IMR-90 (cell line): ENCODE measurements at regions not wholly inside any gene's neighbourhood (a gene's known extent, or its start where the extent isn't known, plus 50 kb on each side); places are given as distances from the start of the nearest gene placed in this dataset.

Experiments used
- ATAC-seq: fragments of 200-7000 bp; cut with Tn5 transposase; 2 replicates; pipeline ENCODE4 v1.9.1; 2020; ENCODE audit warnings: low read depth, mild to moderate bottlenecking, moderate library complexity
- BruUV-seq: library from RNA; stranded (reverse); fragments of 400-500 nt; replicated peaks from 2 replicates; lab custom pipeline; 2021; lab: Mats Ljungman, UMichigan
- CTCF ChIA-PET: fragments of 300-600 bp; formaldehyde crosslinking; extraction: SDS; loops from one replicate; lab custom pipeline; 2021; ENCODE audit warnings: antibody characterized with exemption; lab: Yijun Ruan, JAX
- POLR2A ChIA-PET: fragments of 300-600 bp; sonication (Branson Sonifier 250); formaldehyde crosslinking; loops from one replicate; lab custom pipeline; 2022; ENCODE audit warnings: antibody characterized with exemption; ENCODE audit not compliant: unreplicated experiment; lab: Charles Lee
- DNase-seq: peaks from one replicate; pipeline ENCODE4 v3.0.0; 2013
- H2AFZ ChIP-seq: replicated peaks from 2 replicates; pipeline ENCODE3; 2013; ENCODE audit warnings: low read length, mild to moderate bottlenecking; ENCODE audit not compliant: poor library complexity
- H2AK5ac ChIP-seq: 2 replicates; pipeline ENCODE4 v1.6.1; 2013; ENCODE audit warnings: low read depth, low read length, inconsistent platforms
- H2AK9ac ChIP-seq: replicated peaks from 2 replicates; pipeline ENCODE3; 2013; ENCODE audit warnings: mild to moderate bottlenecking, low read depth, low read length, moderate library complexity; ENCODE audit not compliant: poor library complexity
- H2BK120ac ChIP-seq: 2 replicates; pipeline ENCODE4 v1.6.1; 2013; ENCODE audit warnings: low read depth, low read length, inconsistent platforms
- H2BK15ac ChIP-seq: 3 replicates; pipeline ENCODE4 v1.6.1; 2013; ENCODE audit warnings: low read depth, low read length, inconsistent platforms
- H2BK20ac ChIP-seq: 2 replicates; pipeline ENCODE4 v1.6.1; 2013; ENCODE audit warnings: low read depth, mild to moderate bottlenecking, inconsistent platforms, low read length, moderate library complexity
- H2BK5ac ChIP-seq: 2 replicates; pipeline ENCODE4 v1.6.1; 2013; ENCODE audit warnings: mild to moderate bottlenecking, low read depth, low read length, inconsistent platforms; ENCODE audit not compliant: poor library complexity, severe bottlenecking
- H3K14ac ChIP-seq: replicated peaks from 2 replicates; pipeline ENCODE4 v1.6.1; 2013; ENCODE audit warnings: low read depth, low read length, inconsistent platforms
- H3K18ac ChIP-seq: 2 replicates; pipeline ENCODE4 v1.6.1; 2013; ENCODE audit warnings: low read depth, low read length, control low read depth
- H3K23ac ChIP-seq: 2 replicates; pipeline ENCODE4 v1.6.1; 2013; ENCODE audit warnings: low read depth, low read length, inconsistent platforms
- H3K27ac ChIP-seq: 2 replicates; pipeline ENCODE4 v1.5.1; 2013; ENCODE audit warnings: mild to moderate bottlenecking, control low read depth, low read length; ENCODE audit not compliant: insufficient read depth
- H3K27me3 ChIP-seq: 2 replicates; pipeline ENCODE4 v1.6.1; 2013; ENCODE audit warnings: low read length; ENCODE audit not compliant: control insufficient read depth, insufficient read depth
- H3K36me3 ChIP-seq: 2 replicates; pipeline ENCODE4 v1.6.1; 2013; ENCODE audit warnings: low read length, mixed read lengths; ENCODE audit not compliant: control insufficient read depth, insufficient read depth
- H3K4ac ChIP-seq: 2 replicates; pipeline ENCODE4 v1.6.1; 2013; ENCODE audit warnings: low read depth, low read length, inconsistent platforms
- H3K4me1 ChIP-seq: 2 replicates; pipeline ENCODE4 v1.6.1; 2013; ENCODE audit warnings: low read length, mixed read lengths; ENCODE audit not compliant: control insufficient read depth, insufficient read depth
- H3K4me2 ChIP-seq: 2 replicates; pipeline ENCODE4 v1.6.1; 2013; ENCODE audit warnings: low read depth, mild to moderate bottlenecking, control low read depth, low read length, moderate library complexity
- H3K4me3 ChIP-seq: 2 replicates; pipeline ENCODE4 v1.5.1; 2013; ENCODE audit warnings: low read depth, mild to moderate bottlenecking, control low read depth, low read length, moderate library complexity; ENCODE audit not compliant: insufficient read depth
- H3K56ac ChIP-seq: 2 replicates; pipeline ENCODE4 v1.6.1; 2013; ENCODE audit warnings: low read length, inconsistent platforms; ENCODE audit not compliant: insufficient read depth; ENCODE audit errors: extremely low read depth
- H3K79me1 ChIP-seq, 2 experiments: 2 replicates each; pipeline ENCODE4 v1.6.1; 2013; ENCODE audit warnings: low read length in 2 of 2, inconsistent platforms in 1 of 2, low read depth in 1 of 2
- H3K9ac ChIP-seq: 2 replicates; pipeline ENCODE4 v1.6.1; 2013; ENCODE audit warnings: low read depth, low read length, control low read depth
- H3K9me1 ChIP-seq: 2 replicates; pipeline ENCODE4 v1.6.1; 2013; ENCODE audit warnings: low read length, inconsistent platforms; ENCODE audit not compliant: insufficient read depth
- H3K9me3 ChIP-seq: 2 replicates; pipeline ENCODE4 v1.6.1; 2013; ENCODE audit warnings: low read length; ENCODE audit not compliant: control insufficient read depth, insufficient read depth
- H4K20me1 ChIP-seq: 2 replicates; pipeline ENCODE4 v1.6.1; 2013; ENCODE audit warnings: low read length, inconsistent platforms; ENCODE audit not compliant: insufficient read depth
- H4K5ac ChIP-seq: 2 replicates; pipeline ENCODE4 v1.6.1; 2013; ENCODE audit warnings: mild to moderate bottlenecking, low read depth, low read length, control low read depth
- H4K8ac ChIP-seq, 2 experiments: 2 replicates each; pipeline ENCODE4 v1.6.1; 2013; ENCODE audit warnings: low read depth in 2 of 2, low read length in 2 of 2, control low read depth in 1 of 2, inconsistent platforms in 1 of 2
- H4K91ac ChIP-seq: 2 replicates; pipeline ENCODE4 v1.6.1; 2013; ENCODE audit warnings: low read depth, low read length, inconsistent platforms; ENCODE audit not compliant: insufficient read depth
- BHLHE40 ChIP-seq: fragments of 150-350 bp; IDR thresholded peaks from 2 replicates; pipeline ENCODE4 v1.6.1; 2016; ENCODE audit warnings: mild to moderate bottlenecking, low read depth, low read length
- CEBPB ChIP-seq: IDR thresholded peaks from 2 replicates; pipeline ENCODE4 v1.6.1; 2012; ENCODE audit warnings: low read depth, low read length, improper control_type of control experiment
- CHD1 ChIP-seq: IDR thresholded peaks from 2 replicates; pipeline ENCODE4 v1.6.1; 2012; ENCODE audit warnings: low read depth, low read length, improper control_type of control experiment
- CTCF ChIP-seq: conservative IDR thresholded peaks from 2 replicates; pipeline ENCODE4 v1.5.1; 2012; ENCODE audit warnings: mild to moderate bottlenecking, low read depth, low read length, improper control_type of control experiment
- ELK1 ChIP-seq: fragments of 150-350 bp; IDR thresholded peaks from 2 replicates; pipeline ENCODE4 v1.6.1; 2016; ENCODE audit warnings: low read depth, mild to moderate bottlenecking, low read length, moderate library complexity, borderline replicate concordance
- FOS ChIP-seq: fragments of 150-350 bp; IDR thresholded peaks from 2 replicates; pipeline ENCODE4 v1.6.1; 2016; ENCODE audit warnings: low read depth, low read length
- MAFK ChIP-seq: IDR thresholded peaks from 2 replicates; pipeline ENCODE4 v1.6.1; 2012; ENCODE audit warnings: low read depth, low read length, improper control_type of control experiment
- MAZ ChIP-seq: IDR thresholded peaks from 2 replicates; pipeline ENCODE4 v1.6.1; 2012; ENCODE audit warnings: low read depth, mild to moderate bottlenecking, low read length, improper control_type of control experiment, moderate library complexity, borderline replicate concordance
- MXI1 ChIP-seq: IDR thresholded peaks from 2 replicates; pipeline ENCODE4 v1.6.1; 2012; ENCODE audit warnings: low read depth, mild to moderate bottlenecking, low read length, moderate library complexity, borderline replicate concordance
- NFE2L2 ChIP-seq: fragments of 150-350 bp; IDR thresholded peaks from 2 replicates; pipeline ENCODE4 v1.6.1; 2016; ENCODE audit warnings: low read depth, mild to moderate bottlenecking, low read length
- POLR2A ChIP-seq: IDR thresholded peaks from 2 replicates; pipeline ENCODE4 v1.6.1; 2012; ENCODE audit warnings: mild to moderate bottlenecking, low read depth, low read length
- RAD21 ChIP-seq: IDR thresholded peaks from 2 replicates; pipeline ENCODE4 v1.6.1; 2012; ENCODE audit warnings: low read length, improper control_type of control experiment
- RCOR1 ChIP-seq: IDR thresholded peaks from 2 replicates; pipeline ENCODE4 v1.6.1; 2012; ENCODE audit warnings: mild to moderate bottlenecking, low read length, improper control_type of control experiment; ENCODE audit not compliant: insufficient replicate concordance
- RFX5 ChIP-seq: IDR thresholded peaks from 2 replicates; pipeline ENCODE4 v1.8.0; 2012; ENCODE audit warnings: low read depth, mild to moderate bottlenecking, low read length, moderate library complexity
- SMC3 ChIP-seq: fragments of 150-350 bp; IDR thresholded peaks from 2 replicates; pipeline ENCODE4 v1.6.1; 2016; ENCODE audit warnings: low read depth, mild to moderate bottlenecking, antibody characterized with exemption, low read length, moderate library complexity
- USF2 ChIP-seq: fragments of 150-350 bp; IDR thresholded peaks from 2 replicates; pipeline ENCODE4 v1.6.1; 2017; ENCODE audit warnings: mild to moderate bottlenecking, antibody characterized with exemption, low read length, low read depth
- WGBS, 2 experiments: methylation state at CpG; one replicate each; pipeline versions ENCODE4 v1.1.5 to v1.1.7; 2013; ENCODE audit warnings: missing lambda C conversion rate in 2 of 2; ENCODE audit not compliant: insufficient read length in 1 of 2; ENCODE audit errors: extremely low coverage in 2 of 2; 5-methylcytosine and 5-hydroxymethylcytosine counted together
- dilution Hi-C: fragments of 300-500 bp; cut with HindIII; formaldehyde crosslinking; loops from one replicate; pipeline ENCODE4 v1.14.3; 2018; ENCODE audit warnings: low sequenced_read_pairs; ENCODE audit not compliant: unreplicated experiment
- in situ Hi-C: fragments of 300-500 bp; cut with MboI; formaldehyde crosslinking; loops from 3 replicates; pipeline ENCODE4 v1.14.3; 2019; ENCODE audit warnings: low sequenced_read_pairs, inconsistent platforms, mixed read lengths
- intact Hi-C: fragments of 100-400 bp; cut with micrococcal nuclease; formaldehyde crosslinking; loops from 2 replicates; pipeline ENCODE4 v1.10.0; 2022

- Histone ChIP-seq H2AK5ac (no peak overlapping the region), H3K14ac (no peak overlapping the region), H2BK15ac (no peak overlapping the region), H3K4me3 (no peak overlapping the region), H3K9me3 (no peaks in the 10 kb centered on the region), H4K5ac (no peak overlapping the region), H4K20me1 (no peaks in the 10 kb centered on the region), H3K23ac (no peak overlapping the region), H3K27me3 (peaks cover 5% of the 10 kb centered on the region), H3K18ac (no peak overlapping the region), H3K9me1 (no peaks in the 10 kb centered on the region), H3K27ac (no peak overlapping the region), H2AK9ac (no peak overlapping the region), H3K4ac (no peak overlapping the region), H3K4me1 (no peaks in the 10 kb centered on the region), H3K56ac (no peak overlapping the region), H3K79me1 (no peaks in the 10 kb centered on the region), H2BK20ac (no peak overlapping the region), H4K91ac (no peak overlapping the region), H2BK5ac (no peak overlapping the region), H4K8ac (no peak overlapping the region), H3K36me3 (no peaks in the 10 kb centered on the region), H3K4me2 (no peak overlapping the region), H3K9ac (no peak overlapping the region), H2BK120ac (no peak overlapping the region), H2AFZ (no peak overlapping the region)
- no CpG with 5 or more reads among the region's 8 CpGs for WGBS, 2 experiments
- no peak for ATAC-seq
- dilution Hi-C loops = no loop called here
- no peak for DNase-seq
- POLR2A ChIA-PET = no interaction called here
- intact Hi-C loops = no loop called here
- CTCF ChIA-PET = interaction anchor here (0.7 kb wide), 1 partner anchor 10 kb away, joined by 3 read pairs; no protein-coding TSS in a partner anchor
- BruUV-seq = no TSS peak
- no peak for TF ChIP-seq SMC3
- no peak for TF ChIP-seq NFE2L2
- no peak for TF ChIP-seq RFX5
- TF ChIP-seq MAFK = no peak
- no peak for TF ChIP-seq BHLHE40
- TF ChIP-seq RCOR1 = no peak
- TF ChIP-seq CEBPB = no peak
- no peak for TF ChIP-seq MAZ
- no peak for TF ChIP-seq USF2
- no peak for TF ChIP-seq RAD21
- no peak for TF ChIP-seq CHD1
- TF ChIP-seq POLR2A = no peak
- TF ChIP-seq MXI1 = no peak
- no peak for TF ChIP-seq FOS
- TF ChIP-seq ELK1 = no peak
- no peak for TF ChIP-seq CTCF
- in situ Hi-C loops = no loop called here
Observed at GRCh38 chr1:214136324-214136919, 144.5 kb upstream of the SMYD2 start.
